ENCODE measurements at regions not wholly inside any gene's neighbourhood (a gene's known extent, or its start where the extent isn't known, plus 50 kb on each side); places are given as distances from the start of the nearest gene placed in this dataset.

DNA sequence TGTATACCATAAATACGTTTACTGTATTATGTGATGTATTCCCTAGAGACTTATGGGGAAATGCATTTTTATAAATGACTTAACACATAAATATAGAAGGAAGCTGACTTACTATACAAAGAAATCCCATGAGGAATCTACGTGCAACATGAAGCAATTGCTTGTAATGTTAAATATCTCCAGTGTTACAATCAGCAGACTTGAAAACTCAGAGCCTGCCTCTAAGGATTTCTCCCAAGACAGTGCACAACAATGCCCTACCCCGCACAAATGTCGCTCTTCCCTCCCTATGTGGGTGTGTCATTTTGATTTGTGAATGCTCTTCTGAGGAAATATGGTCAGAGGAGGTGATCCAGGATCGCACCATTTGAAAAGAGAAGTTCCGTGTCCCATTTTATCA lies 629.0 kb downstream of the NR2F2 start:
- Histone ChIP-seq H3K9me3 (ENCODE audit: control insufficient read depth, insufficient read depth, low read length) (peaks cover 20% of the 10 kb centered on the region), H2AK5ac (ENCODE audit: low read depth, low read length) (no peak overlapping the region), H3K23ac (ENCODE audit: low read depth, low read length) (no peak overlapping the region), H3K18ac (ENCODE audit: low read depth, low read length) (no peak overlapping the region), H3K4me2 (ENCODE audit: low read depth, low read length) (no peak overlapping the region), H4K8ac (ENCODE audit: low read depth in 2 of 2, low read length in 2 of 2) (no peak overlapping the region), H3K9ac (ENCODE audit: low read depth, low read length) (no peak overlapping the region), H2AFZ (replicated peaks; ENCODE audit: low read length, poor library complexity) (no peak overlapping the region), H3K9me1 (ENCODE audit: insufficient read depth, low read length) (no peaks in the 10 kb centered on the region), H3K4me3 (ENCODE audit: insufficient read depth, low read depth, low read length) (no peak overlapping the region), H4K20me1 (ENCODE audit: insufficient read depth, low read length) (no peaks in the 10 kb centered on the region), H3K79me1 (ENCODE audit: low read depth in 1 of 2, low read length in 2 of 2) (no peaks in the 10 kb centered on the region), H3K4me1 (ENCODE audit: control insufficient read depth, insufficient read depth, low read length) (no peaks in the 10 kb centered on the region), H2AK9ac (replicated peaks; ENCODE audit: low read depth, low read length, poor library complexity) (no peak overlapping the region), H3K36me3 (ENCODE audit: control insufficient read depth, insufficient read depth, low read length) (no peaks in the 10 kb centered on the region), H2BK5ac (ENCODE audit: low read depth, low read length, poor library complexity, severe bottlenecking) (no peak overlapping the region), H2BK120ac (ENCODE audit: low read depth, low read length) (no peak overlapping the region), H2BK20ac (ENCODE audit: low read depth, low read length) (no peak overlapping the region), H4K91ac (ENCODE audit: insufficient read depth, low read depth, low read length) (no peak overlapping the region), H3K56ac (ENCODE audit: extremely low read depth, insufficient read depth, low read length) (no peak overlapping the region), H4K5ac (ENCODE audit: low read depth, low read length) (no peak overlapping the region), H3K27me3 (ENCODE audit: control insufficient read depth, insufficient read depth, low read length) (no peaks in the 10 kb centered on the region), H2BK15ac (ENCODE audit: low read depth, low read length) (no peak overlapping the region), H3K27ac (ENCODE audit: insufficient read depth, low read length) (no peak overlapping the region), H3K4ac (ENCODE audit: low read depth, low read length) (no peak overlapping the region), H3K14ac (replicated peaks; ENCODE audit: low read depth, low read length) (no peak overlapping the region)
- POLR2A ChIA-PET (ENCODE audit: unreplicated experiment) = no interaction called here
- in situ Hi-C loops (cut with MboI; ENCODE audit: low sequenced_read_pairs) = no loop called here
- no peak for DNase-seq
- intact Hi-C loops (cut with micrococcal nuclease) = no loop called here
- CTCF ChIA-PET = no interaction called here
- WGBS, 2 experiments (ENCODE audit: extremely low coverage in 2 of 2, insufficient read length in 1 of 2) = no CpG with 5 or more reads among the region's 6 CpGs
- dilution Hi-C loops (cut with HindIII; ENCODE audit: low sequenced_read_pairs, unreplicated experiment) = no loop called here
- ATAC-seq (ENCODE audit: low read depth) = no peak
- no TSS peak for BruUV-seq (replicated peaks)
- no peak for TF ChIP-seq BHLHE40 (IDR thresholded peaks at IDR 0.05; ENCODE audit: low read depth, low read length)
- TF ChIP-seq ELK1 (IDR thresholded peaks at IDR 0.05; ENCODE audit: borderline replicate concordance, low read depth, low read length) = no peak

Measured in IMR-90 (cell line).